Fibroblast of mammary gland (primary cell): ENCODE measurements at regions not wholly inside any gene's neighbourhood (a gene's known extent, or its start where the extent isn't known, plus 50 kb on each side); places are given as distances from the start of the nearest gene placed in this dataset.

Experiments
- DNase-seq: peaks from one replicate; pipeline ENCODE4 v3.0.0-alpha.2; 2010; ENCODE audit warnings: low read depth
- H3K4me3 ChIP-seq: 2 replicates; pipeline ENCODE4 v1.5.1; 2011; ENCODE audit warnings: low read depth, mild to moderate bottlenecking, low read length, moderate library complexity; ENCODE audit not compliant: control insufficient read depth
- TF ChIP-seq, protein P1 (sequence below): conservative IDR thresholded peaks from 2 replicates; pipeline ENCODE4 v1.5.1; 2011; ENCODE audit warnings: low read depth, low read length, inconsistent platforms; ENCODE audit not compliant: control insufficient read depth, insufficient read depth

DNA sequence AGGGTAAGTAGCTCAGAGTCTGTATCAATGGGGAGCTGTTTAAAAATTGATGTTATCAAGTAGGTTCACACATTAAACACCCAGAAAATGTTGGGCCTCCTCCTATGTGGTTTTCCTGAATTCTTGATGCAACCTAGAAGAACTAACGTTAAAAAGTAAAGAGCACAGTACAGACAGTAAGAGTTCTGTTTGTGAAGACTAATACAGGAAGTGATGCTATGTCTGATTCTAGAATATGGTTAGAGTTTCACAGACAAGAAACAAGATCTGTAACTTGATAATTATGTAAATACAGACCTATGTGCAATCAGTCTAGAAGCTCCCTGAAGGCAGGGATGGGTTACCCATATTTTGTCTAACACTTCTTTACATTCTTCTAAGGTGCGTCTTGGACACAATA, 214.9 kb upstream of the BTG1 start:
- no peak overlapping the region for H3K4me3 ChIP-seq
- TF ChIP-seq, protein P1, sequence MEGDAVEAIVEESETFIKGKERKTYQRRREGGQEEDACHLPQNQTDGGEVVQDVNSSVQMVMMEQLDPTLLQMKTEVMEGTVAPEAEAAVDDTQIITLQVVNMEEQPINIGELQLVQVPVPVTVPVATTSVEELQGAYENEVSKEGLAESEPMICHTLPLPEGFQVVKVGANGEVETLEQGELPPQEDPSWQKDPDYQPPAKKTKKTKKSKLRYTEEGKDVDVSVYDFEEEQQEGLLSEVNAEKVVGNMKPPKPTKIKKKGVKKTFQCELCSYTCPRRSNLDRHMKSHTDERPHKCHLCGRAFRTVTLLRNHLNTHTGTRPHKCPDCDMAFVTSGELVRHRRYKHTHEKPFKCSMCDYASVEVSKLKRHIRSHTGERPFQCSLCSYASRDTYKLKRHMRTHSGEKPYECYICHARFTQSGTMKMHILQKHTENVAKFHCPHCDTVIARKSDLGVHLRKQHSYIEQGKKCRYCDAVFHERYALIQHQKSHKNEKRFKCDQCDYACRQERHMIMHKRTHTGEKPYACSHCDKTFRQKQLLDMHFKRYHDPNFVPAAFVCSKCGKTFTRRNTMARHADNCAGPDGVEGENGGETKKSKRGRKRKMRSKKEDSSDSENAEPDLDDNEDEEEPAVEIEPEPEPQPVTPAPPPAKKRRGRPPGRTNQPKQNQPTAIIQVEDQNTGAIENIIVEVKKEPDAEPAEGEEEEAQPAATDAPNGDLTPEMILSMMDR, result no peak
- no peak for DNase-seq

DNA sequence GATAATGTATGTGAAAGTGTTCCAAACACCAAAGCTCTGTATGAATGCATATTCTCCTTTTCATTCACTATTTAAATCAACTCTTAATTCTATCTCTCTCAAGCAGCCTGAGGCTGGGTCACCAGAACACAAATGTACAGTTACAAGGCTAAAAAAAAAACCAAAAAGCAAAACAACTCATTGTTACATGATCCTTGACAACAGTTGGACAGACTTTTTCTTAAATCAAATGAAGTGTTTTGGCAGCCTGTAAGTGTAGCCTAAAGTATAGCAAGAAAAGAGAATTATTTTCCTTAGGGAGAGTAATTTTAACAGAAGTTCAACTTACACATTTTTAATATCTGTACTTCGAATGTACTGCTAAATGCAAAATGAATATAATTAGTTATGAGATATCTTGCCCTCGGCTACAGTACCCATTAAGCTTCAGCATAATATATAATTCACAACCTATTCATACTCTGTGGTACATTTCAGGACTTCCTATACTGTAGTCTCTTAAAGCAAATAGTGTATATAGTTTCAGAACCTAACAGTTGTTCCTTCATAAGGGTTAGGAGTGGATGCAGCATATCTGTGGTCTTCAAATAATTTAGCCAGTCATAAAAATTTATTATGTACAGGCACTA, 214.0 kb upstream of the BTG1 start:
- TF ChIP-seq, protein P1, result no peak
- no peak for DNase-seq
- H3K4me3 ChIP-seq, result no peak overlapping the region

DNA sequence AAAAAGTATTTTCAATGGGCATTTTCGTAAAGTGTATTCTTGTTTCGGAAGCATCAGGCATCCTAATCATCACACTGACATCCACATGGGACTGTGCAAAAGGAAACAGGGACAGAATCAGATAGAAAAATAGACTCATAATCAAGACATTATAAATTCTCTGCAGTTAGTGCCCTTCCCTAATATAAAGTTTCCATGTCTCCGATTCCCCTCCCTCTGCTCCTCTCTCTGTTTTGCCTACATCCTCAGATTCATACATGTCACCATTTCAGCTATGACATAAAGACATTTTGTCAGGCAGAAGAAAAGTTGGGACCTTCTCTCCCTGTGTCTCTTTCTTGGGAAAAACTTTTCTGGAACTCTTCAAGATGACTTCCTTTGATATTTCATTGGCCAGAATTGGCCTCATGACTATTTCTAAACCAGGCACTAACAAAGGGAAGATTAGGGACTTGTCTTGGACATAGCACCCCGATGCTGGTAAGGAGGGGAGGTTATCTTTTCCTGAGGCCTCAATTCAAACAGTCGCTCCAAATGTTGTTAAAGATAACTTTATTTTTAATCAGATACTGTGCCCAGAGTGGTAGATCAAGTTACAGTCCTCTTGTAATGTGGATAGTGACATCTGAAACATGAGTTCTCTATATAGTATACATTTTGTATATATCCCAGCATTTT, 212.1 kb upstream of the BTG1 start:
- no peak overlapping the region for H3K4me3 ChIP-seq
- DNase-seq, result no peak
- TF ChIP-seq, protein P1, result no peak

DNA sequence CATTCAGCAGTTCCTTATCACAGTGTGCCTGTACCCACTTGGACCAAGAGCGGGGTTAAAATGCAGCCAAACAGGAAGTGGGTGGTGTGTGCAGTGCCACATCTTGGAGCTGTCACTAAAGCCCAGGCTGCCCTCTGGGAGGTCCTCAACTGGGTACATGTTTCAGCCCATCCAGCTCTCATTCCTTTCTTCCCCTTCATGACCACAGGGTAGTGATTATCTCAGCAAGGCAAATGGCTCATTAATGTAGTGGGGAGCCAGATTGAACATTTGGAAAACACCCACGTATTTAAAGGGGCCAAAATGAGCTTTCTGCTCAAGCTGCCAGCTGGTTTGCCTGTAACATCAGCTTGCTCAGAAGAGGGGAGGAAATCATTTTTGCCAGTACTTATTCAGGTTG, 210.8 kb upstream of the BTG1 start:
- H3K4me3 ChIP-seq, result no peak overlapping the region
- TF ChIP-seq, protein P1, result no peak
- DNase-seq, result peak; percentile 26

DNA sequence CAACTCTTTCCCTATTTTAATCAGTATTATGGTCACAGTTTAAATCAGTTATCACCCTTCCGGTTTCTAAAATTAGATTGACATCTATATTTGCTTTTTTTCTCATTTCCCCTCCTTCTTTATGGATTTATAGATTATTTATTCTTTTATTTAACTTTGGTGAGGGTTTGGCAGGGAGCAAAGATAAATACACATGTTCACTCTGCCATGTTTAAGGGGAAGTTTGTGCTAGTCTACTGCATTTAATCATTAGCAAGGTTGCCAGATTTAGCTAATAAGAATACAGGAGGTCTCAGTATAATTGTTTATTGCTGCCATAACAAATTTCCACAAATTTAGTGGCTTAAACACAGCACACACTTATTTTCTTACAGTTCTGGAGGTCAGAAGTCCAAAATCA, 204.0 kb upstream of the BTG1 start:
- DNase-seq, result no peak
- TF ChIP-seq, protein P1, result no peak

DNA sequence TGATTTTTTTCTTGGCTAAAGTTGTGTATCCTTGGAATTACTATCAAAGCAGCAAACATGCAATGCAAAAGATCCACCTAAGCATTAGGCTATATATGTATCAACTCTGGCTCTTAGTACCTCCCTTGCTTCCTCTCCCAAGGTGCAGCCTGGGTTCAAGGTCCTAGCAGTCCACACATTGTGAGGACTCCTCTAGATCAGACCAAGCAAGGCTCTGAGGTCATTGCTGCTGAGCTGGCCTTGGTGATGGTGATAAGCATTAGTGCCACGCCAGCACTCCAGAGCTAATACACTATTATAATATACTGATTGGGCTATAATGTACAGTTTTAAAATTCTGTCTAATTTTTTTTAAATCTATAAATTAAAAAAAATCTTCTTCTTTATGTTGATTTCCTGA, 196.9 kb upstream of the BTG1 start:
- no peak for DNase-seq
- TF ChIP-seq, protein P1, result no peak
- no peak overlapping the region for H3K4me3 ChIP-seq

More for the DNA sequence above, 204.0 kb upstream of the BTG1 start:
- H3K4me3 ChIP-seq, result no peak overlapping the region

DNA sequence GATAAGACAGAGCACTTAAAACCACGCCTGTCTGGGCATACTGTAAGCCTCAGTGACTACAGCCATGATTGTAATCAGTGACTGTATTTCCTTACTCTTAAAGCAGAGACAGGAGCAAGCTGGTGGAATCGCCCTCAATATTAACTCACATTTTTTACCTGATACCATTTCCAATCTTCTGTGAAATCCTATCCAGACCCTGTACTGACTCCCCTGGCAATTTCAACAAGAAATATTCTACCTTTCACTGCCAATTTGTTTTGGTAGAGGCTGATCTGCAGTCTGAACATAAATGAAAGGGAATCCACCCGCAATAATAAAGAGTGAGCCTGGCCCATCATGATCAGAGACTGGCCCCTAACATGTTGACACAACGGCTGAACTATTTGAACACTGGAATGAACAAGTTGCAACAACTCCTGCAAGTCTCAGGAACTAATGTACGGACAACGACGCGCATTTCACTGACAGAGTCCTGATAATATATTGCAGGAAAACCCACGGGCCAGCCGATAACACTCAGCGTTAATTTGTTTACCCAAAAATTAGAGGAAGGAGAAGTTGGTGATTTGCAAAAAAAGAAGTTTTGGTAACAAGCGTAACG, 195.5 kb upstream of the BTG1 start:
- DNase-seq, result no peak
- no peak overlapping the region for H3K4me3 ChIP-seq

More for the DNA sequence above, 195.5 kb upstream of the BTG1 start:
- TF ChIP-seq, protein P1, result no peak
